ENCODE measurements at regions not wholly inside any gene's neighbourhood (a gene's known extent, or its start where the extent isn't known, plus 50 kb on each side); places are given as distances from the start of the nearest gene placed in this dataset.

GRCh38 chr11:97432926-97433325, 1043.1 kb downstream of the JRKL start:
- TF ChIP-seq, protein P1, sequence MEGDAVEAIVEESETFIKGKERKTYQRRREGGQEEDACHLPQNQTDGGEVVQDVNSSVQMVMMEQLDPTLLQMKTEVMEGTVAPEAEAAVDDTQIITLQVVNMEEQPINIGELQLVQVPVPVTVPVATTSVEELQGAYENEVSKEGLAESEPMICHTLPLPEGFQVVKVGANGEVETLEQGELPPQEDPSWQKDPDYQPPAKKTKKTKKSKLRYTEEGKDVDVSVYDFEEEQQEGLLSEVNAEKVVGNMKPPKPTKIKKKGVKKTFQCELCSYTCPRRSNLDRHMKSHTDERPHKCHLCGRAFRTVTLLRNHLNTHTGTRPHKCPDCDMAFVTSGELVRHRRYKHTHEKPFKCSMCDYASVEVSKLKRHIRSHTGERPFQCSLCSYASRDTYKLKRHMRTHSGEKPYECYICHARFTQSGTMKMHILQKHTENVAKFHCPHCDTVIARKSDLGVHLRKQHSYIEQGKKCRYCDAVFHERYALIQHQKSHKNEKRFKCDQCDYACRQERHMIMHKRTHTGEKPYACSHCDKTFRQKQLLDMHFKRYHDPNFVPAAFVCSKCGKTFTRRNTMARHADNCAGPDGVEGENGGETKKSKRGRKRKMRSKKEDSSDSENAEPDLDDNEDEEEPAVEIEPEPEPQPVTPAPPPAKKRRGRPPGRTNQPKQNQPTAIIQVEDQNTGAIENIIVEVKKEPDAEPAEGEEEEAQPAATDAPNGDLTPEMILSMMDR (IDR thresholded peaks at IDR 0.05) = no peak

GRCh38 chr11:97445561-97445960, 1055.7 kb downstream of the JRKL start:
- no peaks in the 10 kb centered on the region for H3K4me1 ChIP-seq
- intact Hi-C loops (cut with DNase I) = no loop called here
- ATAC-seq = peak; percentile 28
- DNase-seq = no peak
- no peak overlapping the region for H3K4me3 ChIP-seq
- TF ChIP-seq, protein P1 (IDR thresholded peaks at IDR 0.05) = no peak
- no peaks in the 10 kb centered on the region for H3K27me3 ChIP-seq
- no peaks in the 10 kb centered on the region for H3K9me3 ChIP-seq
- H3K36me3 ChIP-seq = no peaks in the 10 kb centered on the region
- H3K27ac ChIP-seq = no peak overlapping the region

More at GRCh38 chr11:97432926-97433325, 1043.1 kb downstream of the JRKL start:
- DNase-seq (no peak), ATAC-seq (no peak)
- Histone ChIP-seq H3K4me1 (no peaks in the 10 kb centered on the region), H3K4me3 (no peak overlapping the region), H3K9me3 (no peaks in the 10 kb centered on the region), H3K27me3 (no peaks in the 10 kb centered on the region), H3K27ac (no peak overlapping the region), H3K36me3 (no peaks in the 10 kb centered on the region)
- intact Hi-C loops (cut with DNase I) = no loop called here

- H3K4me1 ChIP-seq = no peaks in the 10 kb centered on the region
- intact Hi-C loops (cut with DNase I) = no loop called here
- no peaks in the 10 kb centered on the region for H3K9me3 ChIP-seq
- TF ChIP-seq, protein P1 (IDR thresholded peaks at IDR 0.05) = no peak
- no peak overlapping the region for H3K4me3 ChIP-seq
- H3K27ac ChIP-seq = no peak overlapping the region
- H3K36me3 ChIP-seq = no peaks in the 10 kb centered on the region
- H3K27me3 ChIP-seq = no peaks in the 10 kb centered on the region
- ATAC-seq (no peak), DNase-seq (no peak)
Observed at GRCh38 chr11:97451441-97451840, 1061.6 kb downstream of the JRKL start.

DNA sequence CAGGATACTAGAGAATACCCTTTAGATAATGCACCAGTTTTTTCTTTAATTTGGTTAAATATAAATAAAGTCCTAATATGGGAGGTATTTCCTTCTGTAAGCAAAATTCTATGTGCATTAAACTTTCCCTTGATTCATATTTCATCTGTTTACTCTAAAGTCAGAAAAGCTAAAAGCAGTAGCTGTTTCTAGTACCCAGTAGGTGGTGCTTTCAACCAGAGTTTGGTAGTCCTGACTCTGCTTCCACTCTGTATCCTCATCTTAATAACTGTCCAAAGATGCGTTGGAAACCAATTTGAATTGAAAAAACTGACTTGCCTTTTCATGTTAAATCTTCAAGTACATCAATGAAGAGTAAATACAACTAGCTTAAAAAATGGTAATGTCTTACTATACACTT, 1065.2 kb downstream of the JRKL start:
- no peaks in the 10 kb centered on the region for H3K36me3 ChIP-seq
- no peaks in the 10 kb centered on the region for H3K27me3 ChIP-seq
- H3K4me1 ChIP-seq = no peaks in the 10 kb centered on the region
- intact Hi-C loops (cut with DNase I) = no loop called here
- ATAC-seq (no peak), DNase-seq (no peak)
- TF ChIP-seq, protein P1 (IDR thresholded peaks at IDR 0.05) = peak; percentile 20
- H3K4me3 ChIP-seq = no peak overlapping the region
- H3K9me3 ChIP-seq = no peaks in the 10 kb centered on the region
- H3K27ac ChIP-seq = no peak overlapping the region

- intact Hi-C loops (cut with DNase I) = no loop called here
- Histone ChIP-seq H3K4me1 (no peaks in the 10 kb centered on the region), H3K4me3 (no peak overlapping the region), H3K27me3 (no peaks in the 10 kb centered on the region), H3K27ac (no peak overlapping the region), H3K9me3 (no peaks in the 10 kb centered on the region), H3K36me3 (no peaks in the 10 kb centered on the region)
- DNase-seq (no peak), ATAC-seq (no peak)
- TF ChIP-seq, protein P1 (IDR thresholded peaks at IDR 0.05) = no peak
Observed at GRCh38 chr11:97460091-97460490, 1070.3 kb downstream of the JRKL start.

Measured in upper lobe of right lung (tissue), 1 donor.